ENCODE measurements at regions not wholly inside any gene's neighbourhood (a gene's known extent, or its start where the extent isn't known, plus 50 kb on each side); places are given as distances from the start of the nearest gene placed in this dataset.

GRCh38 chr5:164772122-164772521 is 1266.7 kb downstream of the MAT2B start:
- no peak for TF ChIP-seq CTCF (IDR thresholded peaks at IDR 0.05)
- no peak for TF ChIP-seq POLR2A (IDR thresholded peaks at IDR 0.05)

Data from thyroid gland (tissue), 4 donors.